ENCODE measurements at regions not wholly inside any gene's neighbourhood (a gene's known extent, or its start where the extent isn't known, plus 50 kb on each side); places are given as distances from the start of the nearest gene placed in this dataset.

GRCh38 chrX:55907968-55908607 lies 190.5 kb downstream of the RRAGB start:
- Histone ChIP-seq H3K79me2 (ENCODE audit: insufficient read depth, low read length) (peaks cover 5% of the 10 kb centered on the region; the same call in 1 of the 2 replicates), H3K9ac (ENCODE audit: low read depth, low read length, poor library complexity, severe bottlenecking) (peak overlapping the region; percentile 72), H3K9me3 (ENCODE audit: insufficient read depth, low read depth, low read length) (no peaks in the 10 kb centered on the region), H3F3A (ENCODE audit: low read depth) (no peaks in the 10 kb centered on the region), H3K4me1 (ENCODE audit: insufficient read depth, low read length, poor library complexity, severe bottlenecking) (peaks cover 8% of the 10 kb centered on the region), H3K27me3 (ENCODE audit: insufficient read depth, low read length, poor library complexity, severe bottlenecking) (no peaks in the 10 kb centered on the region), H4K20me1 (ENCODE audit: insufficient read depth, low read length, poor library complexity, severe bottlenecking) (no peaks in the 10 kb centered on the region), H3K9me2 (replicated peaks; ENCODE audit: low read depth, low read length) (no peaks in the 10 kb centered on the region), H3K4me2 (ENCODE audit: low read depth, low read length, poor library complexity, severe bottlenecking) (peak overlapping the region; percentile 77), H3K36me3 (ENCODE audit: insufficient read depth, low read length) (no peaks in the 10 kb centered on the region), H3K4me3 (ENCODE audit: low read length, poor library complexity, severe bottlenecking) (peak overlapping the region; percentile 80), H2AFZ (ENCODE audit: low read length) (peak overlapping the region; percentile 98)
- TF ChIP-seq EZH2phosphoT487 (IDR thresholded peaks at IDR 0.05; ENCODE audit: borderline replicate concordance) (no peak), CTCF (conservative IDR thresholded peaks at IDR 0.05; ENCODE audit: low read length) (peak; percentile 47)

- H3K9ac ChIP-seq (ENCODE audit: low read depth, low read length, poor library complexity, severe bottlenecking): peak overlapping the region; percentile 72
- H3F3A ChIP-seq (ENCODE audit: low read depth): no peaks in the 10 kb centered on the region
- H3K4me2 ChIP-seq (ENCODE audit: low read depth, low read length, poor library complexity, severe bottlenecking): peak overlapping the region; percentile 77
- H4K20me1 ChIP-seq (ENCODE audit: insufficient read depth, low read length, poor library complexity, severe bottlenecking): no peaks in the 10 kb centered on the region
- no peaks in the 10 kb centered on the region for H3K36me3 ChIP-seq (ENCODE audit: insufficient read depth, low read length)
- TF ChIP-seq CTCF (conservative IDR thresholded peaks at IDR 0.05; ENCODE audit: low read length) (no peak), EZH2phosphoT487 (IDR thresholded peaks at IDR 0.05; ENCODE audit: borderline replicate concordance) (no peak)
- no peaks in the 10 kb centered on the region for H3K27me3 ChIP-seq (ENCODE audit: insufficient read depth, low read length, poor library complexity, severe bottlenecking)
- peak overlapping the region; percentile 98 for H2AFZ ChIP-seq (ENCODE audit: low read length)
- no peaks in the 10 kb centered on the region for H3K9me3 ChIP-seq (ENCODE audit: insufficient read depth, low read depth, low read length)
- H3K4me3 ChIP-seq (ENCODE audit: low read length, poor library complexity, severe bottlenecking): peak overlapping the region; percentile 80
- H3K79me2 ChIP-seq (ENCODE audit: insufficient read depth, low read length): peaks cover 5% of the 10 kb centered on the region; the same call in 1 of the 2 replicates
- no peaks in the 10 kb centered on the region for H3K9me2 ChIP-seq (replicated peaks; ENCODE audit: low read depth, low read length)
- peaks cover 8% of the 10 kb centered on the region for H3K4me1 ChIP-seq (ENCODE audit: insufficient read depth, low read length, poor library complexity, severe bottlenecking)
Observed at GRCh38 chrX:55908661-55909212, 191.2 kb downstream of the RRAGB start.

GRCh38 chrX:55919367-55920221 lies 202.0 kb downstream of the RRAGB start:
- Histone ChIP-seq H3K9ac (ENCODE audit: low read depth, low read length, poor library complexity, severe bottlenecking) (no peak overlapping the region), H3K4me1 (ENCODE audit: insufficient read depth, low read length, poor library complexity, severe bottlenecking) (no peaks in the 10 kb centered on the region), H3F3A (ENCODE audit: low read depth) (no peaks in the 10 kb centered on the region), H3K4me3 (ENCODE audit: low read length, poor library complexity, severe bottlenecking) (no peak overlapping the region), H3K4me2 (ENCODE audit: low read depth, low read length, poor library complexity, severe bottlenecking) (no peak overlapping the region), H2AFZ (ENCODE audit: low read length) (no peak overlapping the region), H3K9me2 (replicated peaks; ENCODE audit: low read depth, low read length) (no peaks in the 10 kb centered on the region), H3K27me3 (ENCODE audit: insufficient read depth, low read length, poor library complexity, severe bottlenecking) (no peaks in the 10 kb centered on the region), H4K20me1 (ENCODE audit: insufficient read depth, low read length, poor library complexity, severe bottlenecking) (no peaks in the 10 kb centered on the region), H3K9me3 (ENCODE audit: insufficient read depth, low read depth, low read length) (no peaks in the 10 kb centered on the region), H3K36me3 (ENCODE audit: insufficient read depth, low read length) (no peaks in the 10 kb centered on the region), H3K79me2 (ENCODE audit: insufficient read depth, low read length) (no peaks in the 10 kb centered on the region)
- TF ChIP-seq EZH2phosphoT487 (IDR thresholded peaks at IDR 0.05; ENCODE audit: borderline replicate concordance) (no peak), CTCF (conservative IDR thresholded peaks at IDR 0.05; ENCODE audit: low read length) (no peak)

Data from Loucy (cell line).